Left colon (tissue), 2 donors: ENCODE measurements at regions not wholly inside any gene's neighbourhood (a gene's known extent, or its start where the extent isn't known, plus 50 kb on each side); places are given as distances from the start of the nearest gene placed in this dataset.

Experiments used
- ATAC-seq: fragments of 200-7000 bp; cut with Tn5 transposase; one replicate; pipeline ENCODE4 v1.9.1; 2020; ENCODE audit warnings: mild to moderate bottlenecking, moderate library complexity
- DNase-seq, 2 donors: peaks; one replicate each; pipeline ENCODE4 v3.0.0-alpha.2; 2020
- intact Hi-C, 2 donors: fragments of 100-400 bp; cut with DNase I in 1 of 2; cut with micrococcal nuclease in 1 of 2; formaldehyde crosslinking; loops; one replicate each; pipeline versions ENCODE4 v1.11.2 to v1.14.0; 2022; cut with DNase I, micrococcal nuclease
- donor health status: DM: no; HTN: no; CAD: no.
- donor health status: DM: yes; HTN: yes; CAD: no.

DNA sequence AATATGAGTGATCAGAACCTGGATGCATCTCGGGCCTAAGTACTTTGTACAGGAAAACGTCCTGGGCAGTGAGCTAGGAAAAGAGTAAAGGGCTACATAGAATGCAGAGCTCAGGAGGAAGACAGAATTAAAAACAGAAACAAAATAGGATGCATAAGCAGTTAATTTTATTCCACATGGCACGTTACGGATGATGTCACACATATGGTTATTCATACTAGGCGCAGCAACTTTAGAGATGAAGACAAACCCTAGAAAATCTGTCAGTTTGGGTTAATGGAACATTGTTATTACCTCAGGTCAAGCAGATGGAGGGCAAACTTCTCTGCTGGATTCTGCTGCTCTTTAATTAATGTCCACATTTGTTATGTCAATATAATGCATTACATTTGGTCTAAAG is 445.4 kb downstream of the ANXA1 start:
- ATAC-seq (no peak), DNase-seq (no peak)
- intact Hi-C loops = no loop called here

DNA sequence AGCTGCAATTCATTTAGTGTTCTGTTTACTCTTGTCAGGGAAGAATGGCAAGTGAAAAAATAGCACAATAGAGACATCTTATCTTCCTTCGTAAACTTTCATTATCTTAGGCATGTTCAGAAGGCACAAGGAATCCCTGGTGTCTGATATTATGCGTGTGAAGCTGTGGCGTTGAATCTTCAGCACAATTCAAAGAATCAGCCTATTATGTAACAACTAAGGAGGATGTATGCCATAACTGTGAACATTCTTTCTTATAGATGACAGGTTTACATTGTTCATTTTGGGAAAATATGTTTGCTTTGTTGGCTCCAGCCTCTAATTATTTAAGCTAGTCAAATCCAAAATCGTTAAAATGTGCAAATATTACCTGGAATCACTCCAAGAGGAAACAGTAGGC is 446.1 kb downstream of the ANXA1 start:
- ATAC-seq = no peak
- intact Hi-C loops = no loop called here
- no peak for DNase-seq

DNA sequence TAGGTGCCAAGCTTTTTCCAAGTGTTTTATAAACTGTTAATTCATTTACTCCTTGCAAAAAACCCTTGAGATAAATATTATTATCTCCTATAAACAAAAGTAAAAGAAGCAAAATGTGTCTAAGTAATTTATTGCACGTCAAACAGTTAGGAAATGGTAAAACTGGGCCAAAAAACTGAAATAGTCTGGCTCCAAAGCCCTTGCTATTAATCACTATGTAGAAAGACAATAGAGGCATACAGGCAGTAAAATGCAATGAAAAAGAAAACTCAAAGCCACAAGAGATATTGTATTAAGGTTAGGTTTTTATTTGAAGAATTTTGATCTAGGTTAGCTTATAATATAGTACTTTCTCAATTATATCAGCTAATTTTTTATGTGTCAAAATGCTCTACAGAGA is 457.7 kb downstream of the ANXA1 start:
- intact Hi-C loops = no loop called here
- ATAC-seq (no peak), DNase-seq (no peak)

DNA sequence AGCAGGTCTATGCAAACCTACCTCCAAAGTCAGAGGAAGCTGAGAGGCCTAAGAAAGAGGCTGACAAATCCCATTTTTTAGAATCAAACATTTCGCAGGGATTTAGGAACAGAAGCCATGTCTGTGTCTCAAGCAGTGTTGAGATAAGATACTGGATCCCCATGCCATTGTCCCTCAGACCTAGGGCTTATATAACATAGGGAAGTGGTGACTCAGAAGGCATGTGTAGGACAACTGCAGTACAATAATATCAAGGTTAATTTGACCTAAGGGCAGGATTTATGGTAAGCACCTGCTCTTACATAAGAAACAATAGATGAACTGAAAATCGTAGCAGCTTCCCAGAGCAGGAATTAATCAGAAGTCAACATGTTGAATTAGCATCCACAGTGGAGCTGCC is 459.4 kb downstream of the ANXA1 start:
- DNase-seq (no peak), ATAC-seq (no peak)
- intact Hi-C loops = no loop called here

DNA sequence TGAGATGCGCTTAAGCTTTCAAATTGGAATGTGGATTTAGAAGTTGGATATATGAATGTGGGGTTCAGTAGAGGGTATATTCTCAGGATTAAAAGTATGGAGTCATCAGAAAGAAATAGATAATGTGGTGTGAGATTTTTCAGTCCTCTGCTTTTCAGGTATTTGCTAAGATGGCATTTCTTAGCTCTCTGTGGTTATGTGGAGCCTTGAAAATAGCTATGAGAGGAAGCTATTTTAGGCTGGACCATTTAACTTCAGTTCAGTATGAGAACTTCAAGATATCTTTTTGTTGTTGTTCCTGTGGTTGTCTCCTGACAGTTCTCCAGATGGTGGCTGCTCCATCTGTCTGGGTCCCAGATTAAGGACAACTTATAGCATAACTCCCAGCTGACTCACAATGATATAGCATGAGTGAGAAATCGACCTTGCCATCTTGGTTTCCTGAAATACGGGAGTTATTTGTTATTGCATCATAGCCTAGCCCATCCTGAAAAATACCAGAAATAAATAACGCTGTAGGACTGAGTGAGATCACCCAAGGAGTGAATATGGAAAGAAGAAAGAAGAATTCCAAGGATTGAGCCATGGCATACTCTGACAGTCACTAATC is 461.5 kb downstream of the ANXA1 start:
- ATAC-seq (no peak), DNase-seq (no peak)
- intact Hi-C loops = no loop called here

DNA sequence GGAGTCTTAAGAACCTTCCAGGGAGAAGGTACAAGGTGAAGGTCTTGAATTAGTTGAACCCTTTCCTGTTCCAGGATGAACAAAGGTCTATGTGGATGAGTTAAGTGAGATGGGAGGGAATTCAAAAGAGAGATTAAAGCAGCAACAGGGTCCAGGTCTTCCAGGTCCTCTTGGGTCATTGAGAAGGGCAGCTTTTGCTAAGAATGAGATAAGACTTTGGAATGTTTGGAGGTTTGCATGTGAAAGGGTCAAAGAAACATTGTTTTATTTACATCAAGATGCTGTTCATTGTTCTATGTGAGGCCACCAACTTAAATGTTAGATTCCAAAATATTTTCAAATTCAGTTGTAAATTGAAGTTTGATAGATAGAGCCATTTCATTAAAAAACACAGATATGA is 463.9 kb downstream of the ANXA1 start:
- intact Hi-C loops = no loop called here
- ATAC-seq (no peak), DNase-seq (no peak)

DNA sequence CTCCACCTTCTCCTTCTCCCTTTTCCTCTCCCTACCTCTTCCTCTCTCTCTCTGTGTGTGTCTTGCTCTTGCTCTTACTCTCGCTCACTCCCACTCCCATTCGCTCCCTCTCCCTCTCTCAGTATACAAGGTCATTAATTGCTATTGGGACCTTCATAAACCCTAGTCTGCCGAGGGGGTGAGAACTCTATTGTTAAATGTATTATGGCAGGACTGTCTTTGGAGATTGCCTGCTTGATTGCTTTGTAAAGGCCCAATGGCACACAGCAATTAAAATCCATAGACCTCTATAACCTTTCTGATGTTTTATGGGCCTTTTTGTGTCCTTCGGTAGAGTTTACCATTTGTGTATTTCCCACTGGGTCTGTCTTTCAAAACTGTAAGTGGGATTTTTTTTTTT is 465.9 kb downstream of the ANXA1 start:
- ATAC-seq (no peak), DNase-seq (no peak)
- intact Hi-C loops = no loop called here

DNA sequence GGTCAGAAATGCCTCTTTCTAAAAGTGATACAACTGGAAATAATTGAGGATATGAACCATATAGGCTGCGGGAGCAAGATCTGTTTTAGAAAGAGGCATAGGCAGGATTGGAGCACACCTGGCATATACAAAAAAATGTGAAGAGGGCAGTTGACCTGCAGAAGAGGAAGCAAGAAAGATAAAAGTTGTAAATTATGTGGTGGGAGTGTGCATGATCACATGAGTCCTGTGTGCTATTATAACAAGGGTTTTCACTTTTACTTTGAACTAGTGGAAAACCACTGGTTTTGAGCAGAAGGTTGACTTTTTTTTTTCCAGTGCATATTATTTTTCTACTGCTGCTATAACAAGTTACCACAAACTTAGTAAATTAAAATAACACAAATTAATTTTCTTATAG is 489.3 kb downstream of the ANXA1 start:
- DNase-seq (no peak), ATAC-seq (no peak)
- intact Hi-C loops = no loop called here

DNA sequence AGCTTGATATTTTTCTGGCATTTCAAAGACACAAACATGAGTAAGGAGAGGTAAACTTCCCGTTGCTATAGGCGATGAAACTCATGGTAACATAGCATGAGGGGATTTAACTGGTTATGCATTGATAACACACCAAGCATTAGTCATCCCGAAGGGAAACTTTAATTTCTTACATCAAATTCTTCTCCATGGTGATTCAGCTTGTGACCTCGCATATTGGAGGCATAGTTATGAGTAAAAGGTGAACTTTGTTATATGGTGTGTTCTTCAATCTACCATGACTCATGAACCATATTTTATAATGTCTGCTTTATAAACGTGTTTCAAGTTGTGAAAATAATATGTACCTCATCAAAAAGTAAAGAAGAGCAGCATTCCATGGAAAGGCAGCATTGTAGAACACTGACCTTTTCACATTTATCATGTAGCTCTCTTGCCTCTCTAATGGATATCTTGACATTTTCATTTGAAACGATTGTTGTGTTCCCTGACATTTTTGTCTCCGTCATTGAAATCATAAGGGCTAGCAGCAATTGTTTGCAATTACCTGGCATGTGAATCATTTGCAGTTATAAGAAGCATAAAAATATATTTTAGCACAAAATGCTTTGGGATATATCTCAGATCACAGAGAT is 491.8 kb downstream of the ANXA1 start:
- no peak for ATAC-seq
- DNase-seq = no peak
- intact Hi-C loops = no loop called here

DNA sequence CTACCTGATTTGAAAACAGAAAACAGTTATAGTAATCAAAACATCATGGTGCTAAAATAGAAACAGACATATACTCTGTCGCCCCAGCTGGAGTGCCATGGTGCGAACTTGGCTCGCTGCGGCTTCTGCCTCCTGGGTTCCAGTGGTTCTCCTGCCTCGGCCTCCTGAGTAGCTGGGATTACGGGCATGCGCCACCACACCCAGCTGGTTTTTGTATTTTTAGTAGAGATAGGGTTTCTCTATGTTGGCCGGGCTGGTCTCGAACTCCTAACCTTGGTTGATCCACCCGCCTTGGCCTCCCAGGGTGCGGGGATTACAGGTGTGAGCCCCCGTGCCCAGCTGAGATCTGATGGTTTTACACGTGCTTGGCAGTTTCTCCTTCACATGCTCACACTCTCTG is 495.9 kb downstream of the ANXA1 start:
- ATAC-seq (no peak), DNase-seq (no peak)
- intact Hi-C loops = no loop called here

DNA sequence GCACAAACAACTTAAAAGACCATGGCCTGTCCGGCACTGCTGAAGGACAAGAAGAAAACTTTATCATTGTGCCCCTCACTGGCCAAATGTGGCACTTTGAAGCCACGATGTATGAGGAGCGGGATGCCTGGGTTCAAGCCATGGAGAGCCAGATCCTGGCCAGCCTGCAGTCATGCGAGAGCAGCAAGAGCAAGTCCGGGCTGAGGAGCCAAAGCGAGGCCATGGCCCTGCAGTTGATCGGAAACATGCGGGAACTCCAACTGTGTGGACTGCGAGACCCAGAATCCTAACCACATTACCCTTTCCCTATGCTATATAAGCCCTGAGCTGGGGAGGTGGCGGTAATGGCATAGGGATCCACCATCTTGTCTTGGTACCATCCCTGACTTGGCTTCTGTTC is 497.9 kb downstream of the ANXA1 start:
- no peak for ATAC-seq
- no peak for DNase-seq
- intact Hi-C loops = no loop called here

DNA sequence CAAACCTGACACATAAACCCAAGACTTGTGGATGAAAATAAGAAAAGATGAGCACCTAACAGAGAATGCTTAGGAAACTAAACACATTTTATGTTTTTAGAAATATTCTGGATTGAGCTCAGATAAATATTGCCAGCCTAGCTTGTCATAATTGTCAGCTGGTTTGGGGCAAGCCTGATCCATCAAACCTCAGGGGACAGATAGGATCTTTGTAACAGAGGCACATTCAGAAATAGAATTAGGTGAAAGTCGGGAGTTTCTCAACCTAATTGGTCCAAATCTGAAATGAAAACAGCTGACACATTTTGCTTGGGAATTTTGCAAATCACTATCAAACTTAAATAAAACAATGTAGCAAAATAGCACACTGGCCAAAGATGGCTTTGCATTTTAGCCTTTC is 503.7 kb downstream of the ANXA1 start:
- intact Hi-C loops = no loop called here
- no peak for ATAC-seq

DNA sequence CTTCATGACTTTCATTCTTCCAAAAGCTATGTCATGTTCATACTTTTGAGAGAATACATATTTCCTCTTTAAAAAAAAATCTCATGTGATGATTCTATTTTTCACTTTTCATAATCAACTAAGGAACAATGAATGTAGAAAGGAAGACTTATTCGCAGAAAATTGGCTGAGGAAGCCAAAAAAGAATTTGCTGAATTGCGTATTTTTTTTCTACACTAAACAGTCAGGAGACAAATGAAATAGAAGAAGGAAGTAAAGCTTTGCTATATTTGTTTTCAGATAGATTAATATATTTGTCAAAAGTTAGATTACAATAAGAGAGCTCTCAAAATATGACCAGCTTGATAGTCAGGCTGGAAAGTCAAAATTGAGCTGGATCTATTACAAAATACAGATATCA is 504.2 kb downstream of the ANXA1 start:
- ATAC-seq = no peak
- DNase-seq = no peak
- intact Hi-C loops = no loop called here

More for the DNA sequence above, 503.7 kb downstream of the ANXA1 start:
- DNase-seq = no peak

DNA sequence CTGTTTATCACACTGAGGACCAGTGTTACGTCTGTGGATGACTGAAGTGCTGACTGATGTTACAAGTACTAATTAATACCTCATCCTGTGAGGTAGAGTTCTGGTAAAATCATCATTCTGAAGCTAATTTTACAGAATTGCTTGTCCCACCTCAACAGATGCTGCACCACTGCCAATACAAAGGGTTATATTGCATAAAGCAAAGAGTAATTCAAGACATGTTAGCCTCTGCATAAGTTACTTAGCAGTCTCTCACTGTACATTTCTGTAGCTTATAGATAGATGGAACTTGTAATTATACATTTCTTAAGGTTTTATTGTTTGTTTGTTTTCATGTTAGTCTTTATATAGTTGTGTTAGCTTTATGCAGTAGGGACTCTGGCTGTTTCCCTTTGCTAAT is 513.6 kb downstream of the ANXA1 start:
- DNase-seq (no peak), ATAC-seq (no peak)
- intact Hi-C loops = no loop called here

DNA sequence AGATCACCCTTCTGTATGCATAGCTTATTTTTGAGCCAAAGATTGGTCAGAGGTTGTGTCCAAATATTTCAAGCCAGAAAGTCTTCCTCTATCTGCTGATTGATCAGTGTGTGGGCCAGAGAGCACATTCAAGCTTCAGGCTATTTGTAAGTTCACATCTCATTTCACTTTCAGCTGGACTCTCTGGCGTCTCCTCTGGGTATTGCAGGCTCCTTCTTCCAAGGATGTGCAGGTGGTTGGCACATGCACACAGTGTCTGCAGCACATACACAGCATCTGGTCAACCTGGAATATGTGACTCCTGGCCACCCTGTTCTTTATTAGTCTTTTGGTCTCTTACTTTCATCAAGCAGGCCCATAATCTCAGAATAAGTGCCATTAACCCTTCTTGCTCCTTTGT is 516.1 kb downstream of the ANXA1 start:
- intact Hi-C loops = no loop called here
- no peak for ATAC-seq
- DNase-seq = no peak

DNA sequence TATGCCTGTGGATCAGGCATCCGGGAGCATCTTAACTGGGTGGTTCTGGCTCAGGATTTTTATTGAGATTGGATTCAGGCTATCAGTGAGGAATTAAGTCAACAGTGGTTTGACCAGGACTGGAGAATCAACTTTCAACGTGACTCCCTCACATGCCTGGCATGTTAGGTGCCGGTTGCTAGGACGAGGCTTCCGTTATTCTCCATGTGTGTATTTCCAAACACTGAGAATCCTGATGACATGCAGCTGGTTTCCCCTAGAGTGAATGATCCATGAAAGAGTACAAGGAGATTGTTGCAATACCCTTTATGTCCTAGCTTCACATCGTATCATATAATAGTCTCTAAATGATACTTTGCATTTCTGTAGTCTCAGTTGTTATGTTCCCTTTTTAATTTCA is 529.2 kb downstream of the ANXA1 start:
- intact Hi-C loops = no loop called here
- DNase-seq (no peak), ATAC-seq (no peak)

DNA sequence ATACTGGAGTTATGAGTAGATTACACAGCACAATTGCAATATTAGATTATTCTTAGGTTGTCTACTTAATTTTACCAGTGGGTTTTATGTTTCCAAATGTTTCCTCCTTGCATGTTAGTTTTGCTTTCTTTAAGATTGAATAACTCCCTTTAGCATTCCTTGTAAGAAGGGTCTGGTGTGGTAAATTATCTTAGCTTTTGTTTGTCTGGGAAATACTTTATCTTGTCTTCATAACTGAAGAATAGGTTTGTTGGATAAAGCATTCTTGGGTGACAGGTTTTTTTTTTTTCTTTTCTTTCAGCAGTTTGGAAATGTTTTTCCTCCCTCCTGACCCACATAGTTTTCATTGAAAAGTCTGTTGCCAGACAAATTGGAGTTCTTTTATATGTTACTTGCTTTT is 531.1 kb downstream of the ANXA1 start:
- ATAC-seq = no peak
- intact Hi-C loops = no loop called here

DNA sequence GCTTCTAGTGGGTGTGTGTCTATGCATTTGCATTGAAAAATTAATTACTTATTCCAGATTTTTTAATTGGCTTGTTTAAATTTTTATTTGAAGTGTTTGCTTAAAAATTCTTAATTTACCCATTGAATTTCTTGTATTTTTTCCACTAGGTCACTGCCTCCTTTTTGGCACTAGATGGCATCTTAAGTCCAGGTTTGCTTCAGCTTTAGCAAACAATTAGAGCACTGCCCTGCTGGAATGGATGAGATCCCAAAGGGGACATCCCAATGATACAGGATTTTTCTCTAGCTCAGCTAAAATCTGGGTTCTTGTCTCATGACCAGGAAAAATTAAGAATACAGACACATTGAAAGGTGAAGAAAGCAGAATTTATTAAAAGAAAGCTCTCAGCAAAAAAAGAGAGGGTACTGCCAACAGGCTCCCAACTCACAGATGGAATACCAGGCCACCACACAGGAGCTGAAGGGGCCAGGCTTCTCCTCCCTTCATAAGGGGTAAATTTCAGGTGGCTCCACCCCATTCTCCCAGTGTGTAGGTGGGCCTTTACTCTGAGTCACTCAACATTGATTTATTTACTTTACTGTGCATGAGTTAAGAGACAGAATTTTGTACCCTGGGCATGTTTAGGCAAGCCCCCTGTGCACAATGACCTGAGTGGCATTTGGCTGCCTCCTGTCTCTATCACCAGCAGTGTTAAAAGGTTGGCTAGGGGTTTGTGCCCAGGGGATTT is 532.4 kb downstream of the ANXA1 start:
- intact Hi-C loops = no loop called here
- DNase-seq = no peak
- no peak for ATAC-seq

More for the DNA sequence above, 531.1 kb downstream of the ANXA1 start:
- no peak for DNase-seq

DNA sequence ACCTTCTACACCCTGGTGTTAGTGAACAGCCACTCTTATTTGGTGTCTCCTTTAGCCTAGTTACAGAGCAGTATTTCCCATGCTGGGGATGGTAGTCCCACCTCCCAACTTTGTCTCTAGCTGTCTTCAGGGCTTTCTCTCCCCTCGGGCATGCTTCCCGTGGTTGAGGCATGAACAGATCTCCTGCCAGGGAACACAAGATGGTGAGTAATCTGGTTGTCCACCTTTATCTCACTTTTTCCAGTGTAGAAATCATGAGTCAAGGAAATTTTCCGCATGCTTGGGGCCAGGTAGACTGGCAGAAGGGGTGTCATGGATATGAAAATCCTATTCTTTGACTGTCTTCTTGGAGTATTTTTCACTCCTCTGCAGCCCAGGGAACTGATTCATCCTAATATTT is 532.9 kb downstream of the ANXA1 start:
- DNase-seq = no peak
- no peak for ATAC-seq
- intact Hi-C loops = no loop called here

DNA sequence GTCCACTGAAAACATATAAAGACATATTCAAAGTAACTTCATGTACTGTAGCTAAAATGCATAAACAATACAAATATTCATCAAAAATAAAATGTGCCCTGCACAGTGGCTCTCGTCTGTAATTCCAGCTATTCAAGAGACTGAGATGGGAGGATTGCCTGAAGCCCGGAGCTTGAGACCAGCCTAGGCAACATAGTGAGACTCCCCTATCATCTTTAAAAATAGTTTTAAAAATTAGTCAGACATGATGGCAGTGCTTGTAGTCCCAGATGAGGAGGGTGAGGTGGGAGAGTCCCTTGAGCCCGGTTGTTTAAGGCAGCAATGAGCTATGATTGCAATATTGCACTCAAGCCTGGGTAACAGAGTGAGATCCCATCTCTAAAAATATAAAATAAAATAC is 534.1 kb downstream of the ANXA1 start:
- DNase-seq (no peak), ATAC-seq (no peak)
- intact Hi-C loops = no loop called here
